Lower leg skin (tissue), 4 donors: ENCODE measurements at regions not wholly inside any gene's neighbourhood (a gene's known extent, or its start where the extent isn't known, plus 50 kb on each side); places are given as distances from the start of the nearest gene placed in this dataset.

Experiments used
- DNase-seq, 2 donors: peaks; one replicate each; pipeline ENCODE4 v3.0.0-alpha.2; 2019; ENCODE audit warnings: low spot score in 2 of 2
- H3K4me3 ChIP-seq: fragments of 200-600 bp; sonication (generic); 2 replicates; pipeline ENCODE4 v1.5.1; 2017; ENCODE audit warnings: mild to moderate bottlenecking, low read depth; ENCODE audit not compliant: poor library complexity, severe bottlenecking
- POLR2A ChIP-seq, 2 donors: fragments of 450-650 bp; IDR thresholded peaks; one replicate each; pipeline ENCODE4 v1.6.1; 2016 to 2017; ENCODE audit warnings: antibody characterized with exemption in 2 of 2, mild to moderate bottlenecking in 1 of 2, moderate library complexity in 1 of 2
- WGBS, 2 donors: methylation state at CpG; one replicate each; pipeline ENCODE4 v1.1.5; 2018; 5-methylcytosine and 5-hydroxymethylcytosine counted together
- intact Hi-C: fragments of 100-400 bp; cut with DNase I; formaldehyde crosslinking; loops from one replicate; pipeline ENCODE4 v1.15.0; 2023; ENCODE audit warnings: low total_unique reads
- TF ChIP-seq, protein P1 (sequence below), 3 donors: fragments of 450-650 bp; IDR thresholded peaks; one replicate each; pipeline ENCODE4 v1.5.1; 2016; ENCODE audit warnings: antibody characterized with exemption in 3 of 3, mild to moderate bottlenecking in 3 of 3, moderate library complexity in 2 of 3

DNA sequence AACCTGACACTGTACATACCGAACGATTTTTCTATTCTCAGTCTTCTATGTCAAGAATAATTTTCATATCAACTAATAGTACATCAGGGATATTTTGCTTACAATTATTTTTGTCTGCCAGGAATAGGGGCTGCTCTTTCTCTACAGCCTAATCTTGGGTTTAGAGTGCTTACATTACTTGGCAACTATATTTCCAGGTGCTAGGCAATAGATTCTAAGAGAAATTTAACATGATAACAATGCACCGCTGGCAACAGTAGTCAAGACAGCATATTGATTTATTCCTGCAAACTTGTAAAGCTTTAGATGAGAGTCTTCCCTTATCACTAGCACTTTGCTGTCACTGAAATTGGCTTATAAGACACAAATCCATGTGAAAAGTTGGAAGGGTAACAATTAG lies 935.9 kb downstream of the CDH11 start:
- H3K4me3 ChIP-seq, result no peak overlapping the region
- no peak for DNase-seq
- TF ChIP-seq, protein P1, sequence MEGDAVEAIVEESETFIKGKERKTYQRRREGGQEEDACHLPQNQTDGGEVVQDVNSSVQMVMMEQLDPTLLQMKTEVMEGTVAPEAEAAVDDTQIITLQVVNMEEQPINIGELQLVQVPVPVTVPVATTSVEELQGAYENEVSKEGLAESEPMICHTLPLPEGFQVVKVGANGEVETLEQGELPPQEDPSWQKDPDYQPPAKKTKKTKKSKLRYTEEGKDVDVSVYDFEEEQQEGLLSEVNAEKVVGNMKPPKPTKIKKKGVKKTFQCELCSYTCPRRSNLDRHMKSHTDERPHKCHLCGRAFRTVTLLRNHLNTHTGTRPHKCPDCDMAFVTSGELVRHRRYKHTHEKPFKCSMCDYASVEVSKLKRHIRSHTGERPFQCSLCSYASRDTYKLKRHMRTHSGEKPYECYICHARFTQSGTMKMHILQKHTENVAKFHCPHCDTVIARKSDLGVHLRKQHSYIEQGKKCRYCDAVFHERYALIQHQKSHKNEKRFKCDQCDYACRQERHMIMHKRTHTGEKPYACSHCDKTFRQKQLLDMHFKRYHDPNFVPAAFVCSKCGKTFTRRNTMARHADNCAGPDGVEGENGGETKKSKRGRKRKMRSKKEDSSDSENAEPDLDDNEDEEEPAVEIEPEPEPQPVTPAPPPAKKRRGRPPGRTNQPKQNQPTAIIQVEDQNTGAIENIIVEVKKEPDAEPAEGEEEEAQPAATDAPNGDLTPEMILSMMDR (IDR thresholded peaks at IDR 0.05), result no peak
- TF ChIP-seq POLR2A (IDR thresholded peaks at IDR 0.05), result no peak
- WGBS, 2 donors, result 79 to 82% methylated on average over 3 of the region's 3 CpGs
- intact Hi-C loops, result no loop called here

DNA sequence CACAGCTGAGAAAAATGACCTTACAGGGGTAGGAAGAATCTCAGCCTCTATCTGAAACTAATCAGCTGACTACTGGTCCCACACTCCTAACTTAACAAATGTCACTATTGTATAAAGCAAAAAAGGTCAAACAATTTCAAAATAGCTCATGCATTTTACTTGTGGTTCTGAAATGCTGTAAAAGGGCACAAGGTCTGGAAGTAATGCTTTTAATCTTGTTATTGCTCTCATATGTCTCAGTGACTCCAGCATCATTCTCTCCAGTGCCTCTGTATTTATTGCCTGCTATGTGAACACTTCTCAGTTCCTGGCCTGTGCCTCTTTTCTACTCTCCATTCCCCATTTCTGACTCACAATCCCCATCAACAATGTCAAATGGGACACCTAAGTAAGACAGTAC lies 937.7 kb downstream of the CDH11 start:
- intact Hi-C loops, result no loop called here
- H3K4me3 ChIP-seq, result no peak overlapping the region
- no peak for DNase-seq
- no peak for TF ChIP-seq POLR2A (IDR thresholded peaks at IDR 0.05)
- TF ChIP-seq, protein P1 (IDR thresholded peaks at IDR 0.05), result no peak

DNA sequence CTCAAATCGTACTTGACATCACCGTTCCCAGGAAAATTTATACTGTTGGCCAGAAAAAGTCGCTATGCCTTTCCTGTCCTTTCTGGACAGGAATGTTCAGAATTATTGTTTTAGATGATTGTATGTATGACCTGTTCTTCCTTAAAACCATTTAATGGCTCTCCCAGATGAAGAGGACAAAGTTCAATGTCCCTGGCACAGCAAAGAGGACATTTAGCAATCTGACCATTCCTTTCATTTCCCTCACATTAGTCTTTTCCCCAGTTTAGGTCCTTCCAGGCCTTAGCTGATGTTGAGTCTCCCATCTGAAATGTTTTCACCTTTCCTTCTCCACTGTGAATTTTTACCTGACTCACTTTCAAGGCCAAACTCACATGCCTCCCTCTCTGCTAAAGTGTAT lies 938.9 kb downstream of the CDH11 start:
- 76 to 84% methylated on average over 3 of the region's 3 CpGs for WGBS, 2 donors
- intact Hi-C loops, result no loop called here
- H3K4me3 ChIP-seq, result no peak overlapping the region
- TF ChIP-seq POLR2A (IDR thresholded peaks at IDR 0.05), result no peak
- TF ChIP-seq, protein P1 (IDR thresholded peaks at IDR 0.05), result no peak
- DNase-seq, result no peak

DNA sequence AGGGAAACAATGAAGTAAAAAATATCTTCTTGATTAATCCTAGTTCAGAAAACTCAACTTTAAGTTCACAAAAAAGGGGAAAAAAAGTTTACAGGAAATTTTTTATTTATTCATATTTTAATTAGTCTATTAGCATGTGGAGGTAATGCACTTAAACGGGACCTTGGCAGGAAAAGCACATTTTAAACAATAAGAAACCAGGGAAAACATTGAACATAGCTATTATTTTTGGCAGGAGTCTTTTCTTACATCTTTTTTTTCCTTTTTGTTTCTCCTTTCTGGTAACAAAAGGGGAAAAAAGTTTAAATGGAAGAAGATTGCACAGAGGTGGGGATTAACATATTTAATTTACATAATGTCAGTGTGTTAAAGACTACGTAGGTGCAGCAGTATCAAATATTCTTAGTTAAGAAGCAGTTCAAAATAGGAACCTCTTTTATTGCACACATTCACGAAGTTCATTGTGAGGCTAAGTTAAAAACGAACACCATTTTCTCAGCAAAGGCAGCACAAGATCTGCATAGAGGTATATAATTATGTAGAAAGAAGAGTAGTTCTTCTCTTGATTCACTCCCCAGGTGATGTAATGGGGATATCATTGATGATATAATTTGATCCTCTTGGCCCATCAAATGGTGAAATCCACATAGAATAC lies 940.5 kb downstream of the CDH11 start:
- H3K4me3 ChIP-seq, result no peak overlapping the region
- no peak for TF ChIP-seq POLR2A (IDR thresholded peaks at IDR 0.05)
- TF ChIP-seq, protein P1 (IDR thresholded peaks at IDR 0.05), result no peak
- 67 to 69% methylated on average over 4 of the region's 4 CpGs for WGBS, 2 donors
- intact Hi-C loops, result no loop called here
- no peak for DNase-seq

DNA sequence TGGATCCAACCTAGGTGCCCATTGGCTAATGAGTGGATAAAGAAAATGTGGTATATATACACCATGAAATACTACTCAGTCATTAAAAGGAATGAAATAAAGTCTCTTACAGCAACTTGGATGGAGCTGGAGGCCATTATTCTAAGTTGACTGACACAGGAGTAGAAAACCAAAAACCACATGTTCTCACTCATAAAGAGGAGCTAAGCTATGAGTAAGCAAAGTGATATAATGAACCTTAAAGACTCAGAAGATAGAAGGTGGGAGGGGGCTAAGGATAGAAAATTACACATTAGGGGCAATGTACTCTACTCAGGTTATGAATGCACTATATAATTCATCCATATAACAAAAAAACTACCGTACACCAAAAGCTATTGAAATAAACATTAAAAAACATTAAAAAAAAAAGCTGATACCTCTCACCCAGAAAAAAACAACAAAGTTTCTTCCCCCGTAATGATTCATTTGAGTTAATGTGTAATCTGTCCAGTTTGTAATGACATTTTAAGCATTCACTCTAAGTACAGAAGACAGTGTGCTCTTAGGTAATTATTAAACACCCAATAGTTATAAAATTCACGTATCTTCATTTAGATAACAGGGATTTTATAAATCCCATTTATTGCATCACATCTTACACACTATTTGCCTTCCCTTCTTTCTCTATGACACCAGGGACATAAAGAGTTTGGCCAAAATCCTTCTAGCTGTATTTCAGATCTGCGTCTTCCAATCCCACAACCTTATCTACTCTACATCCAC lies 941.5 kb downstream of the CDH11 start:
- TF ChIP-seq, protein P1 (IDR thresholded peaks at IDR 0.05), result no peak
- no peak for TF ChIP-seq POLR2A (IDR thresholded peaks at IDR 0.05)
- intact Hi-C loops, result no loop called here
- DNase-seq, result no peak
- WGBS, 2 donors, result 92% methylated on average over 4 of the region's 4 CpGs
- H3K4me3 ChIP-seq, result no peak overlapping the region
